K562 (cell line): ENCODE measurements at regions not wholly inside any gene's neighbourhood (a gene's known extent, or its start where the extent isn't known, plus 50 kb on each side); places are given as distances from the start of the nearest gene placed in this dataset.
A peak's percentile ranks its signal among the peaks of the same experiment; 100 is the strongest.

Experiments
- ATAC-seq: fragments of 200-7000 bp; cut with Tn5 transposase; 3 replicates; pipeline ENCODE4 v1.9.1; 2020; ENCODE audit warnings: moderate library complexity
- BruUV-seq: library from RNA; stranded (reverse); fragments of 400-500 nt; replicated peaks from 2 replicates; lab custom pipeline; 2021; lab: Mats Ljungman, UMichigan
- CTCF ChIA-PET: fragments of 300-600 bp; formaldehyde crosslinking; extraction: SDS; loops from one replicate; lab custom pipeline; 2021; ENCODE audit warnings: low intra/inter-chr PET ratio; lab: Yijun Ruan, JAX
- POLR2A ChIA-PET: fragments of 300-600, 350-650 bp; sonication (Branson Sonifier 250); formaldehyde crosslinking; extraction: SDS; loops from one replicate; lab custom pipeline; 2021; ENCODE audit warnings: antibody characterized with exemption, inconsistent platforms; lab: Yijun Ruan, JAX
- DNase-seq, 4 experiments: peaks; one replicate each; pipeline versions ENCODE4 v3.0.0 to v3.0.0-alpha.2; 2011 to 2018; ENCODE audit warnings: low spot score in 3 of 4, mixed read lengths in 3 of 4; ENCODE audit errors: extremely low read depth in 1 of 4
- FAIRE-seq: peaks from 2 replicates; lab custom pipeline; 2011; peaks lifted over from hg19 to GRCh38; lab: Jason Lieb, UNC
- H2AFZ ChIP-seq: 2 replicates; pipeline ENCODE4 v1.6.0; 2011; ENCODE audit warnings: low read depth, low read length, control low read depth, inconsistent platforms
- H3K27ac ChIP-seq: fragments of 200-600 bp; 3 replicates; pipeline ENCODE4 v1.8.0; 2011; ENCODE audit warnings: low read depth, mild to moderate bottlenecking, control low read depth, inconsistent platforms, low read length, moderate library complexity, mixed read lengths; ENCODE audit errors: extremely low read depth
- H3K27me3 ChIP-seq, 2 experiments: fragments of 300-600 bp in 1 of 2; 2 replicates in 1 of 2; 3 replicates in 1 of 2; pipeline versions ENCODE4 v1.6.0 to v1.8.0; 2011; ENCODE audit warnings: inconsistent platforms in 2 of 2, low read length in 2 of 2, mild to moderate bottlenecking in 1 of 2, mixed read lengths in 1 of 2, moderate library complexity in 1 of 2; ENCODE audit not compliant: control insufficient read depth in 2 of 2, insufficient read depth in 2 of 2
- H3K36me3 ChIP-seq: fragments of 300-600 bp; 3 replicates; pipeline ENCODE4 v1.8.0; 2011; ENCODE audit warnings: mild to moderate bottlenecking, low read length, inconsistent platforms; ENCODE audit not compliant: control insufficient read depth, insufficient read depth
- H3K4me1 ChIP-seq, 2 experiments: fragments of 200-600 bp in 1 of 2; replicated peaks in 1 of 2; 2 replicates in 1 of 2; 3 replicates in 1 of 2; pipeline versions ENCODE4 v1.5.1 to v1.8.0; 2011; ENCODE audit warnings: inconsistent platforms in 2 of 2, low read length in 2 of 2, mild to moderate bottlenecking in 1 of 2, mixed read lengths in 1 of 2, moderate library complexity in 1 of 2; ENCODE audit not compliant: control insufficient read depth in 2 of 2, insufficient read depth in 2 of 2
- H3K4me2 ChIP-seq: 2 replicates; pipeline ENCODE4 v1.6.1; 2011; ENCODE audit warnings: low read length, control low read depth, inconsistent platforms, mixed read lengths; ENCODE audit not compliant: insufficient read depth
- H3K4me3 ChIP-seq: fragments of 200-600 bp; sonication (generic), shearing (Covaris generic); 2 replicates; pipeline ENCODE4 v1.5.1; 2016; ENCODE audit warnings: control low read depth, inconsistent platforms
- H3K79me2 ChIP-seq: fragments of 200-600 bp; 3 replicates; pipeline ENCODE4 v1.8.0; 2011; ENCODE audit warnings: low read length, inconsistent platforms; ENCODE audit not compliant: control insufficient read depth, insufficient read depth
- H3K9ac ChIP-seq, 2 experiments: 2 replicates each; pipeline versions ENCODE4 v1.6.0 to v1.6.1; 2011; ENCODE audit warnings: low read depth in 2 of 2, low read length in 2 of 2, control low read depth in 1 of 2, inconsistent platforms in 1 of 2, mild to moderate bottlenecking in 1 of 2, mixed read lengths in 1 of 2; ENCODE audit not compliant: insufficient read depth in 1 of 2
- H3K9me1 ChIP-seq: one replicate; pipeline ENCODE4 v1.6.0; 2011; ENCODE audit warnings: inconsistent platforms, mild to moderate bottlenecking, low read length, moderate library complexity; ENCODE audit not compliant: control insufficient read depth, insufficient read depth
- H3K9me3 ChIP-seq: replicated peaks from 2 replicates; pipeline ENCODE4 v1.5.1; 2011; ENCODE audit warnings: low read depth, low read length, inconsistent platforms; ENCODE audit not compliant: control insufficient read depth, insufficient read depth
- H4K20me1 ChIP-seq: replicated peaks from 2 replicates; pipeline ENCODE4 v1.6.1; 2011; ENCODE audit warnings: low read length, inconsistent platforms, mixed read lengths; ENCODE audit not compliant: control insufficient read depth, insufficient read depth
- ARID3B ChIP-seq: fragments of 250-450 bp; sonication (Bioruptor Pico); IDR thresholded peaks from 2 replicates; pipeline ENCODE4 v1.4.0; 2020; ENCODE audit warnings: borderline replicate concordance
- ARNT ChIP-seq, 2 experiments: fragments of 450-650 bp; IDR thresholded peaks; 2 replicates each; pipeline ENCODE4 v1.6.1; 2016; ENCODE audit warnings: mild to moderate bottlenecking in 1 of 2
- BCLAF1 ChIP-seq, 2 experiments: fragments of 450-650 bp in 1 of 2; IDR thresholded peaks; 2 replicates each; pipeline ENCODE4 v1.6.1; 2011 to 2017; ENCODE audit warnings: low read depth in 2 of 2, antibody characterized with exemption in 1 of 2, borderline replicate concordance in 1 of 2, low read length in 1 of 2, mild to moderate bottlenecking in 1 of 2, mixed read lengths in 1 of 2; ENCODE audit not compliant: control insufficient read depth in 1 of 2
- E2F4 ChIP-seq: sonication (generic); formaldehyde crosslinking; IDR thresholded peaks from 2 replicates; pipeline ENCODE4 v1.8.0; 2022; ENCODE audit warnings: mild to moderate bottlenecking, low read depth, missing genetic modification reagents
- ESRRA ChIP-seq: fragments of 450-650 bp; IDR thresholded peaks from 2 replicates; pipeline ENCODE4 v1.6.1; 2014; ENCODE audit warnings: low read depth, mild to moderate bottlenecking, moderate library complexity, borderline replicate concordance
- FOXJ2 ChIP-seq: fragments of 200-800 bp; sonication (Bioruptor generic); IDR thresholded peaks from 2 replicates; pipeline ENCODE4 v1.6.1; 2016; ENCODE audit warnings: missing genetic modification characterization, missing compliant biosample characterization
- GATAD2B ChIP-seq: fragments of 450-650 bp; IDR thresholded peaks from 2 replicates; pipeline ENCODE4 v1.6.1; 2017; ENCODE audit warnings: mild to moderate bottlenecking, borderline replicate concordance
- RAD21 ChIP-seq, 2 experiments: fragments of 250-450 bp in 1 of 2; fragments of 450-650 bp in 1 of 2; sonication (Bioruptor Pico) in 1 of 2; formaldehyde crosslinking in 1 of 2; IDR thresholded peaks in 1 of 2; conservative IDR thresholded peaks in 1 of 2; 2 replicates each; pipeline versions ENCODE4 v1.4.0 to v1.8.0; 2020 to 2022; ENCODE audit warnings: mild to moderate bottlenecking in 2 of 2, moderate library complexity in 1 of 2
- TFE3 ChIP-seq: fragments of 450-650 bp; formaldehyde crosslinking; IDR thresholded peaks from 2 replicates; pipeline ENCODE4 v1.4.0; 2020; ENCODE audit warnings: mild to moderate bottlenecking, mixed read lengths
- USF1 ChIP-seq: sonication (generic); formaldehyde crosslinking; IDR thresholded peaks from 2 replicates; pipeline ENCODE4 v1.9.0; 2022; ENCODE audit warnings: mild to moderate bottlenecking, missing genetic modification reagents
- ZNF140 ChIP-seq: fragments of 250-450 bp; sonication (Bioruptor Pico); IDR thresholded peaks from 2 replicates; pipeline ENCODE4 v1.8.0; 2021; ENCODE audit warnings: moderate library complexity, mild to moderate bottlenecking, inconsistent platforms
- ZNF282 ChIP-seq: sonication (generic); formaldehyde crosslinking; IDR thresholded peaks from 2 replicates; pipeline ENCODE4 v1.8.1; 2023; ENCODE audit warnings: missing genetic modification reagents
- WGBS: fragments of 100-300 bp; shearing (Covaris generic); methylation state at CpG from one replicate; pipeline ENCODE4 v1.1.6; 2016; ENCODE audit warnings: low coverage, mixed read lengths; ENCODE audit not compliant: insufficient coverage; ENCODE audit errors: missing lambda C conversion rate; 5-methylcytosine and 5-hydroxymethylcytosine counted together
- in situ Hi-C: fragments of 300-500 bp; cut with MboI; formaldehyde crosslinking; loops from 4 replicates; pipeline ENCODE4 v1.15.0; 2018; ENCODE audit warnings: inconsistent platforms, mixed read lengths
- intact Hi-C: fragments of 100-400 bp; cut with micrococcal nuclease; formaldehyde crosslinking; loops from 2 replicates; pipeline ENCODE4 v1.14.2; 2022

- no peak for FAIRE-seq
- TF ChIP-seq ARNT (IDR thresholded peaks at IDR 0.05) (no peak), E2F4 (no peak), USF1 (CRISPR knock-in tag) (no peak), ZNF282 (CRISPR knock-in tag) (no peak), TFE3 (CRISPR knock-in tag) (no peak), ESRRA (no peak), FOXJ2 (tag) (no peak), RAD21 (CRISPR knock-in tag; conservative IDR thresholded peaks at IDR 0.05 in 1 of 2, IDR thresholded peaks at IDR 0.05 in 1 of 2) (peak; percentile 52 to 68), BCLAF1 (IDR thresholded peaks at IDR 0.05; ENCODE audit: borderline replicate concordance in 1 of 2, control insufficient read depth in 1 of 2, low read depth in 2 of 2, low read length in 1 of 2) (no peak), GATAD2B (no peak), ZNF140 (CRISPR knock-in tag) (no peak), ARID3B (CRISPR knock-in tag) (no peak)
Observed at GRCh38 chr5:71778678-71779276, 59.7 kb downstream of the CARTPT start.

More at GRCh38 chr5:71778678-71779276, 59.7 kb downstream of the CARTPT start:
- Histone ChIP-seq H3K9me3 (no peaks in the 10 kb centered on the region), H3K27me3 (peaks cover 4 to 22% of the 10 kb centered on the region in 2 experiments; a peak in 4 of 5 replicates), H3K4me3 (no peak overlapping the region), H3K9me1 (no peaks in the 10 kb centered on the region), H2AFZ (no peak overlapping the region), H3K79me2 (no peaks in the 10 kb centered on the region), H3K9ac (no peak overlapping the region), H3K4me2 (no peak overlapping the region), H3K36me3 (no peaks in the 10 kb centered on the region), H3K27ac (no peak overlapping the region), H3K4me1 (no peaks in the 10 kb centered on the region), H4K20me1 (no peaks in the 10 kb centered on the region)
- BruUV-seq, result no TSS peak
- ATAC-seq, result 0 out of 3 replicates have a peak, but pooled peaks have one; percentile 53
- in situ Hi-C loops, result loop anchor here (25.0 kb wide), 1 partner anchor 534 kb away; the partner anchor contains the start of genes MRPS27 and PTCD2
- DNase-seq, result no peak
- intact Hi-C loops, result no loop called here
- CTCF ChIA-PET, result interaction anchor here (0.6 kb wide), 1 partner anchor 530 kb away, joined by 3 read pairs; no protein-coding TSS in a partner anchor
- POLR2A ChIA-PET, result no interaction called here
- WGBS, result 0% methylated on average over 4 of the region's 4 CpGs
